ENCODE measurements at regions not wholly inside any gene's neighbourhood (a gene's known extent, or its start where the extent isn't known, plus 50 kb on each side); places are given as distances from the start of the nearest gene placed in this dataset.

DNA sequence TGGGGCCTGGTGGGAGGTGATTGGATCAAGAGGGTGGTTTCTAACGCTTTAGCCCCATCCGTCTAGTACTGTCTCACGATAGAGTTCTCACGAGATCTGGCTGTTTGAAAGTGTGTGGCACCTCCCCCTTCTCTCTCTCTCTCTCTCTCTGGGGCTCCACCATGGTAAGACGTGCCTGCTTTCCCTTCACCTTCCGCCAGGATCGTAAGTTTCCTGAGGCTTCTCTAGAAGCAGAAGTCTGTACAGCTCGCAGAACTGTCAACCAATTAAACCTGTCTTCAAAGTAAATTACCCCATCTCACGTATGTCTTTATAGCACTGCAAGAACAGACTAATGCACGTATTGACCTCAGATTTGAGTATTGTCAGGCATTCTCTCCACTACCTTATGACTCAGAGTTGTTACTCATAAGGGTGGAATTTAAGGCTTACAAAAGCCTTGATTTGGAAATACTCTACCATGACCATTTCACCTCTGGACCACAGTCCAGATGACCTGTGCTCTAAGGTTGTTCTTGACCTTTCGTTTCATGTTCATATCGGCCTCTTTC is 99.5 kb upstream of the AGAP1 start:
- H3K27me3 ChIP-seq (ENCODE audit: insufficient read depth, low read depth, severe bottlenecking), result peaks cover 2% of the 10 kb centered on the region
- no peak overlapping the region for H3K27ac ChIP-seq
- H3K36me3 ChIP-seq, result no peaks in the 10 kb centered on the region
- H3K4me3 ChIP-seq (ENCODE audit: low read depth, low read length), result no peak overlapping the region
- no peak for DNase-seq
- TF ChIP-seq, protein P1, sequence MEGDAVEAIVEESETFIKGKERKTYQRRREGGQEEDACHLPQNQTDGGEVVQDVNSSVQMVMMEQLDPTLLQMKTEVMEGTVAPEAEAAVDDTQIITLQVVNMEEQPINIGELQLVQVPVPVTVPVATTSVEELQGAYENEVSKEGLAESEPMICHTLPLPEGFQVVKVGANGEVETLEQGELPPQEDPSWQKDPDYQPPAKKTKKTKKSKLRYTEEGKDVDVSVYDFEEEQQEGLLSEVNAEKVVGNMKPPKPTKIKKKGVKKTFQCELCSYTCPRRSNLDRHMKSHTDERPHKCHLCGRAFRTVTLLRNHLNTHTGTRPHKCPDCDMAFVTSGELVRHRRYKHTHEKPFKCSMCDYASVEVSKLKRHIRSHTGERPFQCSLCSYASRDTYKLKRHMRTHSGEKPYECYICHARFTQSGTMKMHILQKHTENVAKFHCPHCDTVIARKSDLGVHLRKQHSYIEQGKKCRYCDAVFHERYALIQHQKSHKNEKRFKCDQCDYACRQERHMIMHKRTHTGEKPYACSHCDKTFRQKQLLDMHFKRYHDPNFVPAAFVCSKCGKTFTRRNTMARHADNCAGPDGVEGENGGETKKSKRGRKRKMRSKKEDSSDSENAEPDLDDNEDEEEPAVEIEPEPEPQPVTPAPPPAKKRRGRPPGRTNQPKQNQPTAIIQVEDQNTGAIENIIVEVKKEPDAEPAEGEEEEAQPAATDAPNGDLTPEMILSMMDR (IDR thresholded peaks at IDR 0.05; ENCODE audit: low read depth, low read length), result no peak
- no peaks in the 10 kb centered on the region for H3K9me3 ChIP-seq (ENCODE audit: severe bottlenecking)

DNA sequence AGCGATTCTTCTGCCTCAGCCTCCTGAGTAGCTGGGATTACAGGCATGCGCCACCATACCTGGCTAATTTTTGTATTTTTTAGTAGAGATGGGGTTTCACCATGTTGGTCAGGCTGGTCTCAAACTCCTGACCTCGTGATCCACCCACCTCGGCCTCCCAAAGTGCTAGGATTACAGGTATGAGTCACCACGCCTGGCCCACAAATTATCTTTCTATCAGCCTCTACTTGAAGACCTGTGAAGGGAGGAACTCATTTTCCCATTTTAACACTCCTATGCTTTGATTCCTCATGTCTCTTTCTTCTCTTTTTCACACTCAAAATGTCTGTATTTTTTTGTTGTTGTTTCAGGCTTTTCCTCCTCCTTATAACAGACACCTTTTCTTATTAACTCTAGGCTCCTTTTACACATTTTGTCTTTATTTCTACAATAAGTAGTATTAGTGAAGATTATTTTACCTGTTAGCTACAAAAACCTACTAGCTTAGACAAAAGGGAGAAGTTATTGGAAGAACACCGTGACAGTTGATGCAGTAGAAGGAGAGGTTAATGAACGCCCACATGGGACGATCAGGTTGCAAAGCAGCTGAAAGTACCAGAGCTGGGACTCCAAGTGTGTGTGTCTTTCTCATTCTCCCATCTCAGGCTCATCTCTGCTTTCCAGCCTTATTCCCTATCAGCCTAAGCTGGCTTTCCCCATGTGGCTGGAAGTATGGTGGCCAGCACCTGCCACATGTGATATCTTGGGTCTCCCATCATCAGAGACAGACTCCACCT is 97.6 kb upstream of the AGAP1 start:
- no peak for DNase-seq
- Histone ChIP-seq H3K36me3 (no peaks in the 10 kb centered on the region), H3K27ac (no peak overlapping the region), H3K4me3 (ENCODE audit: low read depth, low read length) (no peak overlapping the region), H3K9me3 (ENCODE audit: severe bottlenecking) (no peaks in the 10 kb centered on the region), H3K27me3 (ENCODE audit: insufficient read depth, low read depth, severe bottlenecking) (no peaks in the 10 kb centered on the region)
- TF ChIP-seq, protein P1 (IDR thresholded peaks at IDR 0.05; ENCODE audit: low read depth, low read length), result no peak

DNA sequence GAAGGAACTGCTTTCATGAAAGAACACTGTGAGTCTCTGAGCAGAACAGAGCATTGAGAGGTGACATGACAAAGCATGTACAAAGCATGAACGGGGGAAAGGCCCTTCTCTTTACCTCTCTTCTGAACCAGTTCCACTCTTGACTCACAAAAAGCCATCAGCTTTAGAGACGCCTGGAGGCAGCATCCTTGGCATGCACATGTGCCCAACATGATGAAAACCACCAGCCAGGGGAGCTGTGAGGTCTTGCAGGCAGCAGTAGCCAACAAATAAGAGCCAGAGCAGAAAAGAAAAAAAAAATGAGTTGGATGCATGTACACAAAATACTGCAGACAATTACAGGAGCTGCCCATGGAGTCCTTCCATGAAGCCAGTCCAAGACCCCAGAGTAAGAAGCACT is 95.5 kb upstream of the AGAP1 start:
- no peak for DNase-seq
- TF ChIP-seq, protein P1 (IDR thresholded peaks at IDR 0.05; ENCODE audit: low read depth, low read length), result no peak
- H3K27ac ChIP-seq, result no peak overlapping the region
- no peaks in the 10 kb centered on the region for H3K9me3 ChIP-seq (ENCODE audit: severe bottlenecking)
- H3K36me3 ChIP-seq, result no peaks in the 10 kb centered on the region
- H3K4me3 ChIP-seq (ENCODE audit: low read depth, low read length), result no peak overlapping the region
- H3K27me3 ChIP-seq (ENCODE audit: insufficient read depth, low read depth, severe bottlenecking), result no peaks in the 10 kb centered on the region

DNA sequence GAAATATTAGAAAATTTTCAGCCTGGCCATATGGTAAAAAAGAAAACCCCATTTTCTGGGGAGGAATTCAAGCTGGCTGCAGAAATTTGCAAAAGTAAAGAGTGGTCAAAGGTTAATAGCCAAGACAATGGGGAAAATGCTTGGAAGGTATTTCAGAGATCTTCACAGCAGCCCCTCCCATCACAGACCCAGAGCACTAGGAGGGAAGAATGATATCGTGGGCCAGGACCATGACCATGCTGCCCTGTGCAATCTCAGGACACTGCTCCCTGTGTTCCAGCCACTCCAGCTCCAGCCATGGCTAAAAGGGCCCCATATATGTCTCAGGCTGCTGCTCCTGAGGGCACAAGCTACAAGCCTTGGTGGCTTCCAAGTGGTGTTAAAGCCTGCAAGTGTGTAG is 93.9 kb upstream of the AGAP1 start:
- H3K4me3 ChIP-seq (ENCODE audit: low read depth, low read length), result no peak overlapping the region
- H3K36me3 ChIP-seq, result no peaks in the 10 kb centered on the region
- no peaks in the 10 kb centered on the region for H3K9me3 ChIP-seq (ENCODE audit: severe bottlenecking)
- DNase-seq, result no peak
- TF ChIP-seq, protein P1 (IDR thresholded peaks at IDR 0.05; ENCODE audit: low read depth, low read length), result no peak
- H3K27me3 ChIP-seq (ENCODE audit: insufficient read depth, low read depth, severe bottlenecking), result no peaks in the 10 kb centered on the region
- H3K27ac ChIP-seq, result no peak overlapping the region

DNA sequence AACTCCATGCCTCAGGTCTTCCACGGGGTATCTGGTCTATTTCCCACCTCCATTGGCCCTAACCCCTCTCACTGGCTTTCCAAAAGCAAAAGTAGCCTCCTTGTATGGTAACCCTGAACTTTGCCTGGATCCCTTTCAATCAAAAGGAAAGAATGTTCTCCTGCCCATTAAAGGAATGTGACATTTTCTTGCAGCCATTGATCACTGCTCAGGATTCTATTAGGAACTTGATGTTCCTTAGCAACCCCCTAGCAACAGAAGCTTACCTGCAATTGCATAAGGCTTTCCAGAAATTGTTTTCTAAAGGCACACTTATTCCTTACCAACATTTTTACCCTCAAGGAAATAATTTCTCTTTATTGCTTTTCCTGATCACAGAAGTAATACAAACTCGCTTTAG is 91.4 kb upstream of the AGAP1 start:
- Histone ChIP-seq H3K4me3 (ENCODE audit: low read depth, low read length) (no peak overlapping the region), H3K36me3 (no peaks in the 10 kb centered on the region), H3K9me3 (ENCODE audit: severe bottlenecking) (no peaks in the 10 kb centered on the region), H3K27ac (no peak overlapping the region), H3K27me3 (ENCODE audit: insufficient read depth, low read depth, severe bottlenecking) (no peaks in the 10 kb centered on the region)
- TF ChIP-seq, protein P1 (IDR thresholded peaks at IDR 0.05; ENCODE audit: low read depth, low read length), result no peak
- no peak for DNase-seq

Data from WERI-Rb-1 (cell line).